ENCODE measurements at regions not wholly inside any gene's neighbourhood (a gene's known extent, or its start where the extent isn't known, plus 50 kb on each side); places are given as distances from the start of the nearest gene placed in this dataset.

DNA sequence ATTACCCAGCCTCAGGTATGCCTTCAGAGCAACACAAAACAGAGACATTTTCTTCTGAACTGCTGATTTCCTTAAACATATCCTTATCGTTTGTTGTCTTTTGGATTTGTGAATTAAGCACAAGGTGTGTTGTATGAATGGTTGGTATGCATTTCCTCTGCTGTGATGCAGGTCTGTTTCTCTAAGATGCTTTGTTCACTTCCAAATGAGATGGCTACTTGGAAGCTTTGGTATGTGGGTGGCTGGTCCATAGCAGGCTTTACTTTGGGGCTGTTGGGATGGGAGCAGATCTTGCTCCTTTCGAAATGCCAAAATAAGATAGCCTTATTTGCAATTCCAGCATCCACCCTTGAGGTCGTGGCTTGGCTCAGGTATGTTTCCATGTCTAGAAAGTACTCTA lies 257.2 kb downstream of the INSIG2 start:
- Histone ChIP-seq H3K27ac (ENCODE audit: low read depth, low read length, poor library complexity, severe bottlenecking) (no peak overlapping the region), H3K4me1 (ENCODE audit: insufficient read depth, low read length, severe bottlenecking) (no peaks in the 10 kb centered on the region), H3K79me2 (ENCODE audit: insufficient read depth, low read length) (no peaks in the 10 kb centered on the region), H3K4me3 (ENCODE audit: low read depth, low read length, poor library complexity, severe bottlenecking) (no peak overlapping the region), H4K20me1 (ENCODE audit: insufficient read depth, low read length) (no peaks in the 10 kb centered on the region), H3K9me3 (ENCODE audit: low read length) (no peaks in the 10 kb centered on the region), H3K9ac (ENCODE audit: low read length) (no peak overlapping the region), H3K4me2 (ENCODE audit: low read length) (no peak overlapping the region), H3K36me3 (ENCODE audit: insufficient read depth, low read length) (no peaks in the 10 kb centered on the region), H3K9me2 (ENCODE audit: low read depth, low read length) (no peaks in the 10 kb centered on the region), H3F3A (ENCODE audit: insufficient read depth, low read length) (no peaks in the 10 kb centered on the region), H2AFZ (ENCODE audit: low read length) (no peak overlapping the region), H3K27me3 (ENCODE audit: insufficient read depth, low read length) (no peaks in the 10 kb centered on the region)
- TF ChIP-seq EZH2 (IDR thresholded peaks at IDR 0.05; ENCODE audit: borderline replicate concordance, low read length): no peak
- TF ChIP-seq, protein P1, sequence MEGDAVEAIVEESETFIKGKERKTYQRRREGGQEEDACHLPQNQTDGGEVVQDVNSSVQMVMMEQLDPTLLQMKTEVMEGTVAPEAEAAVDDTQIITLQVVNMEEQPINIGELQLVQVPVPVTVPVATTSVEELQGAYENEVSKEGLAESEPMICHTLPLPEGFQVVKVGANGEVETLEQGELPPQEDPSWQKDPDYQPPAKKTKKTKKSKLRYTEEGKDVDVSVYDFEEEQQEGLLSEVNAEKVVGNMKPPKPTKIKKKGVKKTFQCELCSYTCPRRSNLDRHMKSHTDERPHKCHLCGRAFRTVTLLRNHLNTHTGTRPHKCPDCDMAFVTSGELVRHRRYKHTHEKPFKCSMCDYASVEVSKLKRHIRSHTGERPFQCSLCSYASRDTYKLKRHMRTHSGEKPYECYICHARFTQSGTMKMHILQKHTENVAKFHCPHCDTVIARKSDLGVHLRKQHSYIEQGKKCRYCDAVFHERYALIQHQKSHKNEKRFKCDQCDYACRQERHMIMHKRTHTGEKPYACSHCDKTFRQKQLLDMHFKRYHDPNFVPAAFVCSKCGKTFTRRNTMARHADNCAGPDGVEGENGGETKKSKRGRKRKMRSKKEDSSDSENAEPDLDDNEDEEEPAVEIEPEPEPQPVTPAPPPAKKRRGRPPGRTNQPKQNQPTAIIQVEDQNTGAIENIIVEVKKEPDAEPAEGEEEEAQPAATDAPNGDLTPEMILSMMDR (IDR thresholded peaks at IDR 0.05; ENCODE audit: low read length): no peak

- H3K4me2 ChIP-seq (ENCODE audit: low read length): no peak overlapping the region
- no peak overlapping the region for H3K9ac ChIP-seq (ENCODE audit: low read length)
- no peaks in the 10 kb centered on the region; the same call in 1 of the 2 replicates for H3K27me3 ChIP-seq (ENCODE audit: insufficient read depth, low read length)
- no peaks in the 10 kb centered on the region for H3K79me2 ChIP-seq (ENCODE audit: insufficient read depth, low read length)
- H4K20me1 ChIP-seq (ENCODE audit: insufficient read depth, low read length): no peaks in the 10 kb centered on the region
- H3K9me2 ChIP-seq (ENCODE audit: low read depth, low read length): no peaks in the 10 kb centered on the region
- no peak overlapping the region for H3K4me3 ChIP-seq (ENCODE audit: low read depth, low read length, poor library complexity, severe bottlenecking)
- no peaks in the 10 kb centered on the region for H3K9me3 ChIP-seq (ENCODE audit: low read length)
- no peaks in the 10 kb centered on the region for H3F3A ChIP-seq (ENCODE audit: insufficient read depth, low read length)
- no peaks in the 10 kb centered on the region for H3K4me1 ChIP-seq (ENCODE audit: insufficient read depth, low read length, severe bottlenecking)
- TF ChIP-seq, protein P1 (IDR thresholded peaks at IDR 0.05; ENCODE audit: low read length): no peak
- no peak for TF ChIP-seq EZH2 (IDR thresholded peaks at IDR 0.05; ENCODE audit: borderline replicate concordance, low read length)
- no peaks in the 10 kb centered on the region for H3K36me3 ChIP-seq (ENCODE audit: insufficient read depth, low read length)
- no peak overlapping the region for H2AFZ ChIP-seq (ENCODE audit: low read length)
- no peak overlapping the region for H3K27ac ChIP-seq (ENCODE audit: low read depth, low read length, poor library complexity, severe bottlenecking)
Observed at GRCh38 chr2:118340103-118340502, 251.8 kb downstream of the INSIG2 start.

GRCh38 chr2:118339386-118339785 lies 251.1 kb downstream of the INSIG2 start:
- no peak overlapping the region for H2AFZ ChIP-seq (ENCODE audit: low read length)
- no peak overlapping the region for H3K4me2 ChIP-seq (ENCODE audit: low read length)
- H3K4me3 ChIP-seq (ENCODE audit: low read depth, low read length, poor library complexity, severe bottlenecking): no peak overlapping the region
- no peaks in the 10 kb centered on the region; the same call in 1 of the 2 replicates for H3K27me3 ChIP-seq (ENCODE audit: insufficient read depth, low read length)
- no peaks in the 10 kb centered on the region for H4K20me1 ChIP-seq (ENCODE audit: insufficient read depth, low read length)
- no peaks in the 10 kb centered on the region for H3K4me1 ChIP-seq (ENCODE audit: insufficient read depth, low read length, severe bottlenecking)
- H3K36me3 ChIP-seq (ENCODE audit: insufficient read depth, low read length): no peaks in the 10 kb centered on the region
- no peak overlapping the region for H3K9ac ChIP-seq (ENCODE audit: low read length)
- no peak overlapping the region for H3K27ac ChIP-seq (ENCODE audit: low read depth, low read length, poor library complexity, severe bottlenecking)
- no peaks in the 10 kb centered on the region for H3K9me3 ChIP-seq (ENCODE audit: low read length)
- H3F3A ChIP-seq (ENCODE audit: insufficient read depth, low read length): no peaks in the 10 kb centered on the region
- no peaks in the 10 kb centered on the region for H3K79me2 ChIP-seq (ENCODE audit: insufficient read depth, low read length)
- TF ChIP-seq, protein P1 (IDR thresholded peaks at IDR 0.05; ENCODE audit: low read length): no peak
- TF ChIP-seq EZH2 (IDR thresholded peaks at IDR 0.05; ENCODE audit: borderline replicate concordance, low read length): no peak
- no peaks in the 10 kb centered on the region for H3K9me2 ChIP-seq (ENCODE audit: low read depth, low read length)
